ENCODE measurements at regions not wholly inside any gene's neighbourhood (a gene's known extent, or its start where the extent isn't known, plus 50 kb on each side); places are given as distances from the start of the nearest gene placed in this dataset.

DNA sequence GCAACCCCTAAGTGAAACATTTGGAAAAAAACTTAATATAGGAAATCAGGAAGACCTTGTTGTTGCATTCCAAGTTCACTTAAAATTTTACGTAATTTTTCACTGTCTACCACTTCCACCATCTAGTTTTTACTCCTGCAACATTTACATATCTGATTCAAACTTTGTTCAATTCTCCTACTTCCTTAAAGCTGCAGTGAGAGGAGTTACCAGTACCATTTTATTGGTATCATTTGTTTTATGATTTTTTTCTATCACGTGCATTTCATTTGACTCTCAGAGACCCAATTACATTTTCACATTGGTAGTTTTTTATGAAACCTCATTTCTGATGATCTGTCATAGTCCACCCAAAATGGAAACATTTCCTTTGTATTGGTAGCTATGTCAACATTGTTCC is 284.9 kb upstream of the MDFIC2 start:
- H2AFZ ChIP-seq (ENCODE audit: low read depth, low read length): no peak overlapping the region
- H3K27me3 ChIP-seq (ENCODE audit: control insufficient read depth in 2 of 2, insufficient read depth in 2 of 2, low read length in 2 of 2): no peaks in the 10 kb centered on the region
- POLR2A ChIA-PET: no interaction called here
- H4K20me1 ChIP-seq (replicated peaks; ENCODE audit: control insufficient read depth, extremely low read depth, insufficient read depth, low read length): no peaks in the 10 kb centered on the region
- BruUV-seq (replicated peaks): no TSS peak
- H3K9me1 ChIP-seq (replicated peaks; ENCODE audit: control insufficient read depth, extremely low read depth, insufficient read depth, low read length): no peaks in the 10 kb centered on the region
- H3K27ac ChIP-seq (ENCODE audit: insufficient read depth, low read depth, low read length): no peak overlapping the region
- FAIRE-seq (no peak), DNase-seq (ENCODE audit: low read depth, low spot score) (no peak)
- no peak overlapping the region for H3K9ac ChIP-seq (replicated peaks; ENCODE audit: extremely low read depth, insufficient read depth, low read length)
- H3K4me2 ChIP-seq (ENCODE audit: insufficient read depth, low read length): no peak overlapping the region
- intact Hi-C loops (cut with micrococcal nuclease): no loop called here
- dilution Hi-C loops (cut with MboI; ENCODE audit: extremely low pct_ligation_motif_present, low sequenced_read_pairs): no loop called here
- TF ChIP-seq GATA2 (IDR thresholded peaks at IDR 0.05; ENCODE audit: insufficient read depth, insufficient read length, low read depth, low read length) (no peak), MYC (IDR thresholded peaks at IDR 0.05; ENCODE audit: low read depth, low read length) (no peak), JUN (IDR thresholded peaks at IDR 0.05; ENCODE audit: borderline replicate concordance, insufficient read depth, insufficient read length, low read depth) (no peak), FOS (IDR thresholded peaks at IDR 0.05; ENCODE audit: borderline replicate concordance, insufficient read depth, low read length) (no peak), POLR2AphosphoS5 (IDR thresholded peaks at IDR 0.05; ENCODE audit: insufficient read depth, low read depth, low read length) (no peak), EZH2 (IDR thresholded peaks at IDR 0.05; ENCODE audit: borderline replicate concordance, low read depth, low read length, severe bottlenecking) (no peak), POLR2A (IDR thresholded peaks at IDR 0.05; ENCODE audit: low read depth, low read length) (no peak)
- TF ChIP-seq, protein P1, sequence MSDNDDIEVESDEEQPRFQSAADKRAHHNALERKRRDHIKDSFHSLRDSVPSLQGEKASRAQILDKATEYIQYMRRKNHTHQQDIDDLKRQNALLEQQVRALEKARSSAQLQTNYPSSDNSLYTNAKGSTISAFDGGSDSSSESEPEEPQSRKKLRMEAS (IDR thresholded peaks at IDR 0.05; ENCODE audit: insufficient read depth, insufficient read length): no peak
- TF ChIP-seq, protein P2, sequence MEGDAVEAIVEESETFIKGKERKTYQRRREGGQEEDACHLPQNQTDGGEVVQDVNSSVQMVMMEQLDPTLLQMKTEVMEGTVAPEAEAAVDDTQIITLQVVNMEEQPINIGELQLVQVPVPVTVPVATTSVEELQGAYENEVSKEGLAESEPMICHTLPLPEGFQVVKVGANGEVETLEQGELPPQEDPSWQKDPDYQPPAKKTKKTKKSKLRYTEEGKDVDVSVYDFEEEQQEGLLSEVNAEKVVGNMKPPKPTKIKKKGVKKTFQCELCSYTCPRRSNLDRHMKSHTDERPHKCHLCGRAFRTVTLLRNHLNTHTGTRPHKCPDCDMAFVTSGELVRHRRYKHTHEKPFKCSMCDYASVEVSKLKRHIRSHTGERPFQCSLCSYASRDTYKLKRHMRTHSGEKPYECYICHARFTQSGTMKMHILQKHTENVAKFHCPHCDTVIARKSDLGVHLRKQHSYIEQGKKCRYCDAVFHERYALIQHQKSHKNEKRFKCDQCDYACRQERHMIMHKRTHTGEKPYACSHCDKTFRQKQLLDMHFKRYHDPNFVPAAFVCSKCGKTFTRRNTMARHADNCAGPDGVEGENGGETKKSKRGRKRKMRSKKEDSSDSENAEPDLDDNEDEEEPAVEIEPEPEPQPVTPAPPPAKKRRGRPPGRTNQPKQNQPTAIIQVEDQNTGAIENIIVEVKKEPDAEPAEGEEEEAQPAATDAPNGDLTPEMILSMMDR (IDR thresholded peaks at IDR 0.05; ENCODE audit: extremely low read depth in 1 of 2, insufficient read depth in 1 of 2, low read depth in 1 of 2, low read length in 2 of 2): no peak
- H3K36me3 ChIP-seq (ENCODE audit: control insufficient read depth in 2 of 2, extremely low read depth in 1 of 2, insufficient read depth in 2 of 2, low read length in 2 of 2): no peaks in the 10 kb centered on the region
- no peaks in the 10 kb centered on the region for H3K9me3 ChIP-seq (replicated peaks; ENCODE audit: control insufficient read depth, insufficient read depth, low read length)
- H3K4me3 ChIP-seq (replicated peaks in 1 of 3; ENCODE audit: insufficient read depth in 1 of 3, low read depth in 1 of 3, low read length in 3 of 3): no peak overlapping the region
- no peaks in the 10 kb centered on the region for H3K79me2 ChIP-seq (ENCODE audit: control insufficient read depth, insufficient read depth, low read length)
- CTCF ChIA-PET: no interaction called here
- no peaks in the 10 kb centered on the region for H3K4me1 ChIP-seq (ENCODE audit: control insufficient read depth, extremely low read depth, insufficient read depth, low read length)

Data from endothelial cell of umbilical vein (primary cell).